IMR-90 (cell line): ENCODE measurements at regions not wholly inside any gene's neighbourhood (a gene's known extent, or its start where the extent isn't known, plus 50 kb on each side); places are given as distances from the start of the nearest gene placed in this dataset.

Experiments used
- ATAC-seq: fragments of 200-7000 bp; cut with Tn5 transposase; 2 replicates; pipeline ENCODE4 v1.9.1; 2020; ENCODE audit warnings: low read depth, mild to moderate bottlenecking, moderate library complexity
- BruUV-seq: library from RNA; stranded (reverse); fragments of 400-500 nt; replicated peaks from 2 replicates; lab custom pipeline; 2021; lab: Mats Ljungman, UMichigan
- CTCF ChIA-PET: fragments of 300-600 bp; formaldehyde crosslinking; extraction: SDS; loops from one replicate; lab custom pipeline; 2021; ENCODE audit warnings: antibody characterized with exemption; lab: Yijun Ruan, JAX
- POLR2A ChIA-PET: fragments of 300-600 bp; sonication (Branson Sonifier 250); formaldehyde crosslinking; loops from one replicate; lab custom pipeline; 2022; ENCODE audit warnings: antibody characterized with exemption; ENCODE audit not compliant: unreplicated experiment; lab: Charles Lee
- DNase-seq: peaks from one replicate; pipeline ENCODE4 v3.0.0; 2013
- H2AFZ ChIP-seq: replicated peaks from 2 replicates; pipeline ENCODE3; 2013; ENCODE audit warnings: low read length, mild to moderate bottlenecking; ENCODE audit not compliant: poor library complexity
- H2AK5ac ChIP-seq: 2 replicates; pipeline ENCODE4 v1.6.1; 2013; ENCODE audit warnings: low read depth, low read length, inconsistent platforms
- H2AK9ac ChIP-seq: replicated peaks from 2 replicates; pipeline ENCODE3; 2013; ENCODE audit warnings: mild to moderate bottlenecking, low read depth, low read length, moderate library complexity; ENCODE audit not compliant: poor library complexity
- H2BK120ac ChIP-seq: 2 replicates; pipeline ENCODE4 v1.6.1; 2013; ENCODE audit warnings: low read depth, low read length, inconsistent platforms
- H2BK15ac ChIP-seq: 3 replicates; pipeline ENCODE4 v1.6.1; 2013; ENCODE audit warnings: low read depth, low read length, inconsistent platforms
- H2BK20ac ChIP-seq: 2 replicates; pipeline ENCODE4 v1.6.1; 2013; ENCODE audit warnings: low read depth, mild to moderate bottlenecking, inconsistent platforms, low read length, moderate library complexity
- H2BK5ac ChIP-seq: 2 replicates; pipeline ENCODE4 v1.6.1; 2013; ENCODE audit warnings: mild to moderate bottlenecking, low read depth, low read length, inconsistent platforms; ENCODE audit not compliant: poor library complexity, severe bottlenecking
- H3K14ac ChIP-seq: replicated peaks from 2 replicates; pipeline ENCODE4 v1.6.1; 2013; ENCODE audit warnings: low read depth, low read length, inconsistent platforms
- H3K18ac ChIP-seq: 2 replicates; pipeline ENCODE4 v1.6.1; 2013; ENCODE audit warnings: low read depth, low read length, control low read depth
- H3K23ac ChIP-seq: 2 replicates; pipeline ENCODE4 v1.6.1; 2013; ENCODE audit warnings: low read depth, low read length, inconsistent platforms
- H3K27ac ChIP-seq: 2 replicates; pipeline ENCODE4 v1.5.1; 2013; ENCODE audit warnings: mild to moderate bottlenecking, control low read depth, low read length; ENCODE audit not compliant: insufficient read depth
- H3K27me3 ChIP-seq: 2 replicates; pipeline ENCODE4 v1.6.1; 2013; ENCODE audit warnings: low read length; ENCODE audit not compliant: control insufficient read depth, insufficient read depth
- H3K36me3 ChIP-seq: 2 replicates; pipeline ENCODE4 v1.6.1; 2013; ENCODE audit warnings: low read length, mixed read lengths; ENCODE audit not compliant: control insufficient read depth, insufficient read depth
- H3K4ac ChIP-seq: 2 replicates; pipeline ENCODE4 v1.6.1; 2013; ENCODE audit warnings: low read depth, low read length, inconsistent platforms
- H3K4me1 ChIP-seq: 2 replicates; pipeline ENCODE4 v1.6.1; 2013; ENCODE audit warnings: low read length, mixed read lengths; ENCODE audit not compliant: control insufficient read depth, insufficient read depth
- H3K4me2 ChIP-seq: 2 replicates; pipeline ENCODE4 v1.6.1; 2013; ENCODE audit warnings: low read depth, mild to moderate bottlenecking, control low read depth, low read length, moderate library complexity
- H3K4me3 ChIP-seq: 2 replicates; pipeline ENCODE4 v1.5.1; 2013; ENCODE audit warnings: low read depth, mild to moderate bottlenecking, control low read depth, low read length, moderate library complexity; ENCODE audit not compliant: insufficient read depth
- H3K56ac ChIP-seq: 2 replicates; pipeline ENCODE4 v1.6.1; 2013; ENCODE audit warnings: low read length, inconsistent platforms; ENCODE audit not compliant: insufficient read depth; ENCODE audit errors: extremely low read depth
- H3K79me1 ChIP-seq, 2 experiments: 2 replicates each; pipeline ENCODE4 v1.6.1; 2013; ENCODE audit warnings: low read length in 2 of 2, inconsistent platforms in 1 of 2, low read depth in 1 of 2
- H3K9ac ChIP-seq: 2 replicates; pipeline ENCODE4 v1.6.1; 2013; ENCODE audit warnings: low read depth, low read length, control low read depth
- H3K9me1 ChIP-seq: 2 replicates; pipeline ENCODE4 v1.6.1; 2013; ENCODE audit warnings: low read length, inconsistent platforms; ENCODE audit not compliant: insufficient read depth
- H3K9me3 ChIP-seq: 2 replicates; pipeline ENCODE4 v1.6.1; 2013; ENCODE audit warnings: low read length; ENCODE audit not compliant: control insufficient read depth, insufficient read depth
- H4K20me1 ChIP-seq: 2 replicates; pipeline ENCODE4 v1.6.1; 2013; ENCODE audit warnings: low read length, inconsistent platforms; ENCODE audit not compliant: insufficient read depth
- H4K5ac ChIP-seq: 2 replicates; pipeline ENCODE4 v1.6.1; 2013; ENCODE audit warnings: mild to moderate bottlenecking, low read depth, low read length, control low read depth
- H4K8ac ChIP-seq, 2 experiments: 2 replicates each; pipeline ENCODE4 v1.6.1; 2013; ENCODE audit warnings: low read depth in 2 of 2, low read length in 2 of 2, control low read depth in 1 of 2, inconsistent platforms in 1 of 2
- H4K91ac ChIP-seq: 2 replicates; pipeline ENCODE4 v1.6.1; 2013; ENCODE audit warnings: low read depth, low read length, inconsistent platforms; ENCODE audit not compliant: insufficient read depth
- BHLHE40 ChIP-seq: fragments of 150-350 bp; IDR thresholded peaks from 2 replicates; pipeline ENCODE4 v1.6.1; 2016; ENCODE audit warnings: mild to moderate bottlenecking, low read depth, low read length
- CHD1 ChIP-seq: IDR thresholded peaks from 2 replicates; pipeline ENCODE4 v1.6.1; 2012; ENCODE audit warnings: low read depth, low read length, improper control_type of control experiment
- ELK1 ChIP-seq: fragments of 150-350 bp; IDR thresholded peaks from 2 replicates; pipeline ENCODE4 v1.6.1; 2016; ENCODE audit warnings: low read depth, mild to moderate bottlenecking, low read length, moderate library complexity, borderline replicate concordance
- FOS ChIP-seq: fragments of 150-350 bp; IDR thresholded peaks from 2 replicates; pipeline ENCODE4 v1.6.1; 2016; ENCODE audit warnings: low read depth, low read length
- MAFK ChIP-seq: IDR thresholded peaks from 2 replicates; pipeline ENCODE4 v1.6.1; 2012; ENCODE audit warnings: low read depth, low read length, improper control_type of control experiment
- MAZ ChIP-seq: IDR thresholded peaks from 2 replicates; pipeline ENCODE4 v1.6.1; 2012; ENCODE audit warnings: low read depth, mild to moderate bottlenecking, low read length, improper control_type of control experiment, moderate library complexity, borderline replicate concordance
- MXI1 ChIP-seq: IDR thresholded peaks from 2 replicates; pipeline ENCODE4 v1.6.1; 2012; ENCODE audit warnings: low read depth, mild to moderate bottlenecking, low read length, moderate library complexity, borderline replicate concordance
- NFE2L2 ChIP-seq: fragments of 150-350 bp; IDR thresholded peaks from 2 replicates; pipeline ENCODE4 v1.6.1; 2016; ENCODE audit warnings: low read depth, mild to moderate bottlenecking, low read length
- POLR2A ChIP-seq: IDR thresholded peaks from 2 replicates; pipeline ENCODE4 v1.6.1; 2012; ENCODE audit warnings: mild to moderate bottlenecking, low read depth, low read length
- RAD21 ChIP-seq: IDR thresholded peaks from 2 replicates; pipeline ENCODE4 v1.6.1; 2012; ENCODE audit warnings: low read length, improper control_type of control experiment
- RFX5 ChIP-seq: IDR thresholded peaks from 2 replicates; pipeline ENCODE4 v1.8.0; 2012; ENCODE audit warnings: low read depth, mild to moderate bottlenecking, low read length, moderate library complexity
- SMC3 ChIP-seq: fragments of 150-350 bp; IDR thresholded peaks from 2 replicates; pipeline ENCODE4 v1.6.1; 2016; ENCODE audit warnings: low read depth, mild to moderate bottlenecking, antibody characterized with exemption, low read length, moderate library complexity
- WGBS, 2 experiments: methylation state at CpG; one replicate each; pipeline versions ENCODE4 v1.1.5 to v1.1.7; 2013; ENCODE audit warnings: missing lambda C conversion rate in 2 of 2; ENCODE audit not compliant: insufficient read length in 1 of 2; ENCODE audit errors: extremely low coverage in 2 of 2; 5-methylcytosine and 5-hydroxymethylcytosine counted together
- dilution Hi-C: fragments of 300-500 bp; cut with HindIII; formaldehyde crosslinking; loops from one replicate; pipeline ENCODE4 v1.14.3; 2018; ENCODE audit warnings: low sequenced_read_pairs; ENCODE audit not compliant: unreplicated experiment
- in situ Hi-C: fragments of 300-500 bp; cut with MboI; formaldehyde crosslinking; loops from 3 replicates; pipeline ENCODE4 v1.14.3; 2019; ENCODE audit warnings: low sequenced_read_pairs, inconsistent platforms, mixed read lengths
- intact Hi-C: fragments of 100-400 bp; cut with micrococcal nuclease; formaldehyde crosslinking; loops from 2 replicates; pipeline ENCODE4 v1.10.0; 2022
- TF ChIP-seq, protein P1 (sequence below): fragments of 150-350 bp; IDR thresholded peaks from 2 replicates; pipeline ENCODE4 v1.6.1; 2017; ENCODE audit warnings: mild to moderate bottlenecking, antibody characterized with exemption, low read length, low read depth
- TF ChIP-seq, protein P2 (sequence below): conservative IDR thresholded peaks from 2 replicates; pipeline ENCODE4 v1.5.1; 2012; ENCODE audit warnings: mild to moderate bottlenecking, low read depth, low read length, improper control_type of control experiment

DNA sequence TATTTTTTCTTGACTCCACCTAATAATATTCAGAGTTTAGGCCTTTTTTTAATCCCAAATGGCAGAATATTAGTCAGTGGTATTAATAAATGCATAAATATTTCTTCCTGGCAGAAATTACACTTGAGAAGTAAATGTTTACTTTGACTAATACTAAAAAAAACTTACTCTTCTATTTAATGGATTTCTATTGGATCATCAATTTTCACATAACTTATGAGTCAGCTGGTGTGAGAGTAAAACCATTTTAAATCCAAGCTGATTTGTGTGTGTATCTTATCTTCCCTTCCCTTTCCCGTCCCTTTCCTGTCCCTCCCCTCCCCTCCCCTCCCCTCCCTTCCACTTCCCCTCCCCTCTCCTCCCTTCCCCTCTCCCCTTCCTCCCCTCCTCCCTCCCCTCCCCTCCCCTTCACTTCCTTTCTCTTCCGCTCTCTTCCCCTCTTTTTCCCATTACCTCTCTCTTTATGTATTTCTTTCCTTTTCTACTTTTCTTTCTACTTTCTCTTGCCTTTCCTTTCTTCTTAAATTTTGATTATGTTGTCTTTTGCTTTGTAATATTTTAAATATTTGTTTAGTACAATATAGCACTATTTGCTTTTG is 630.1 kb upstream of the EPHA5 start:
- Histone ChIP-seq H4K20me1 (no peaks in the 10 kb centered on the region), H3K79me1 (no peaks in the 10 kb centered on the region), H3K23ac (no peak overlapping the region), H3K4me1 (no peaks in the 10 kb centered on the region), H2BK5ac (no peak overlapping the region), H3K56ac (no peak overlapping the region), H4K8ac (no peak overlapping the region), H3K9ac (no peak overlapping the region), H3K4me3 (no peak overlapping the region), H2AFZ (no peak overlapping the region), H3K14ac (no peak overlapping the region), H2AK9ac (no peak overlapping the region), H2BK20ac (no peak overlapping the region), H3K9me3 (no peaks in the 10 kb centered on the region; the same call in 1 of the 2 replicates), H3K9me1 (no peaks in the 10 kb centered on the region), H3K4me2 (no peak overlapping the region), H4K91ac (no peak overlapping the region), H3K18ac (no peak overlapping the region), H4K5ac (no peak overlapping the region), H2BK15ac (no peak overlapping the region), H2AK5ac (no peak overlapping the region), H3K36me3 (no peaks in the 10 kb centered on the region), H3K4ac (no peak overlapping the region), H2BK120ac (no peak overlapping the region), H3K27me3 (no peaks in the 10 kb centered on the region), H3K27ac (no peak overlapping the region)
- dilution Hi-C loops (no loop called here), in situ Hi-C loops (no loop called here), intact Hi-C loops (no loop called here)
- ATAC-seq (no peak), DNase-seq (no peak)
- 100% methylated on average over 1 of the region's 2 CpGs; no CpG with 5 or more reads in 1 of the 2 experiments for WGBS, 2 experiments
- CTCF ChIA-PET = no interaction called here
- POLR2A ChIA-PET = no interaction called here
- TF ChIP-seq ELK1 (no peak), BHLHE40 (no peak), MXI1 (no peak), RAD21 (no peak), FOS (no peak), CHD1 (no peak), MAZ (no peak), RFX5 (no peak), POLR2A (no peak), NFE2L2 (no peak), SMC3 (no peak), MAFK (no peak)
- TF ChIP-seq, protein P1, sequence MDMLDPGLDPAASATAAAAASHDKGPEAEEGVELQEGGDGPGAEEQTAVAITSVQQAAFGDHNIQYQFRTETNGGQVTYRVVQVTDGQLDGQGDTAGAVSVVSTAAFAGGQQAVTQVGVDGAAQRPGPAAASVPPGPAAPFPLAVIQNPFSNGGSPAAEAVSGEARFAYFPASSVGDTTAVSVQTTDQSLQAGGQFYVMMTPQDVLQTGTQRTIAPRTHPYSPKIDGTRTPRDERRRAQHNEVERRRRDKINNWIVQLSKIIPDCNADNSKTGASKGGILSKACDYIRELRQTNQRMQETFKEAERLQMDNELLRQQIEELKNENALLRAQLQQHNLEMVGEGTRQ = no peak
- TF ChIP-seq, protein P2, sequence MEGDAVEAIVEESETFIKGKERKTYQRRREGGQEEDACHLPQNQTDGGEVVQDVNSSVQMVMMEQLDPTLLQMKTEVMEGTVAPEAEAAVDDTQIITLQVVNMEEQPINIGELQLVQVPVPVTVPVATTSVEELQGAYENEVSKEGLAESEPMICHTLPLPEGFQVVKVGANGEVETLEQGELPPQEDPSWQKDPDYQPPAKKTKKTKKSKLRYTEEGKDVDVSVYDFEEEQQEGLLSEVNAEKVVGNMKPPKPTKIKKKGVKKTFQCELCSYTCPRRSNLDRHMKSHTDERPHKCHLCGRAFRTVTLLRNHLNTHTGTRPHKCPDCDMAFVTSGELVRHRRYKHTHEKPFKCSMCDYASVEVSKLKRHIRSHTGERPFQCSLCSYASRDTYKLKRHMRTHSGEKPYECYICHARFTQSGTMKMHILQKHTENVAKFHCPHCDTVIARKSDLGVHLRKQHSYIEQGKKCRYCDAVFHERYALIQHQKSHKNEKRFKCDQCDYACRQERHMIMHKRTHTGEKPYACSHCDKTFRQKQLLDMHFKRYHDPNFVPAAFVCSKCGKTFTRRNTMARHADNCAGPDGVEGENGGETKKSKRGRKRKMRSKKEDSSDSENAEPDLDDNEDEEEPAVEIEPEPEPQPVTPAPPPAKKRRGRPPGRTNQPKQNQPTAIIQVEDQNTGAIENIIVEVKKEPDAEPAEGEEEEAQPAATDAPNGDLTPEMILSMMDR = no peak
- no TSS peak for BruUV-seq
